IPS-18a (cell line): ENCODE measurements at regions not wholly inside any gene's neighbourhood (a gene's known extent, or its start where the extent isn't known, plus 50 kb on each side); places are given as distances from the start of the nearest gene placed in this dataset.

Experiments used
- H3K27ac ChIP-seq: one replicate; pipeline ENCODE4 v1.5.1; 2013; ENCODE audit warnings: low read length
- H3K27me3 ChIP-seq: one replicate; pipeline ENCODE4 v1.6.1; 2013; ENCODE audit warnings: mild to moderate bottlenecking, low read length; ENCODE audit not compliant: control insufficient read depth, insufficient read depth
- H3K36me3 ChIP-seq: one replicate; pipeline ENCODE4 v1.6.1; 2013; ENCODE audit warnings: low read depth, low read length; ENCODE audit not compliant: control insufficient read depth
- H3K4me1 ChIP-seq: one replicate; pipeline ENCODE4 v1.6.1; 2013; ENCODE audit warnings: low read depth, low read length; ENCODE audit not compliant: control insufficient read depth
- H3K4me3 ChIP-seq: one replicate; pipeline ENCODE4 v1.5.1; 2013; ENCODE audit warnings: low read length
- H3K9ac ChIP-seq: one replicate; pipeline ENCODE4 v1.6.1; 2013; ENCODE audit warnings: mild to moderate bottlenecking, low read length, moderate library complexity
- H3K9me3 ChIP-seq: one replicate; pipeline ENCODE4 v1.6.1; 2013; ENCODE audit warnings: low read depth, low read length; ENCODE audit not compliant: control insufficient read depth

GRCh38 chr11:70486731-70487130 lies 88.4 kb downstream of the CTTN start:
- H3K4me1 ChIP-seq, result no peaks in the 10 kb centered on the region
- no peaks in the 10 kb centered on the region for H3K9me3 ChIP-seq
- H3K36me3 ChIP-seq, result peaks cover 6% of the 10 kb centered on the region
- H3K9ac ChIP-seq, result no peak overlapping the region
- H3K27me3 ChIP-seq, result no peaks in the 10 kb centered on the region
- H3K27ac ChIP-seq, result no peak overlapping the region
- no peak overlapping the region for H3K4me3 ChIP-seq

- Histone ChIP-seq H3K27ac (no peak overlapping the region), H3K36me3 (peaks cover 6% of the 10 kb centered on the region), H3K27me3 (no peaks in the 10 kb centered on the region), H3K4me1 (no peaks in the 10 kb centered on the region), H3K9me3 (no peaks in the 10 kb centered on the region), H3K4me3 (no peak overlapping the region), H3K9ac (no peak overlapping the region)
Measured at GRCh38 chr11:70487160-70487559, 88.8 kb downstream of the CTTN start.

- Histone ChIP-seq H3K27ac (no peak overlapping the region), H3K9ac (no peak overlapping the region), H3K4me1 (no peaks in the 10 kb centered on the region), H3K27me3 (no peaks in the 10 kb centered on the region), H3K4me3 (no peak overlapping the region), H3K9me3 (no peaks in the 10 kb centered on the region), H3K36me3 (peaks cover 6% of the 10 kb centered on the region)
Measured at GRCh38 chr11:70487756-70488155, 89.4 kb downstream of the CTTN start.

GRCh38 chr11:70488171-70488703 lies 89.9 kb downstream of the CTTN start:
- no peaks in the 10 kb centered on the region for H3K4me1 ChIP-seq
- no peaks in the 10 kb centered on the region for H3K27me3 ChIP-seq
- no peak overlapping the region for H3K9ac ChIP-seq
- no peak overlapping the region for H3K27ac ChIP-seq
- H3K36me3 ChIP-seq, result peaks cover 6% of the 10 kb centered on the region
- H3K9me3 ChIP-seq, result no peaks in the 10 kb centered on the region
- H3K4me3 ChIP-seq, result no peak overlapping the region

GRCh38 chr11:70489276-70489675 lies 90.9 kb downstream of the CTTN start:
- H3K9me3 ChIP-seq, result no peaks in the 10 kb centered on the region
- H3K27me3 ChIP-seq, result no peaks in the 10 kb centered on the region
- no peak overlapping the region for H3K4me3 ChIP-seq
- H3K27ac ChIP-seq, result no peak overlapping the region
- H3K4me1 ChIP-seq, result no peaks in the 10 kb centered on the region
- H3K9ac ChIP-seq, result no peak overlapping the region
- H3K36me3 ChIP-seq, result peaks cover 6% of the 10 kb centered on the region

GRCh38 chr11:70490208-70490607 lies 91.9 kb downstream of the CTTN start:
- H3K27ac ChIP-seq, result no peak overlapping the region
- peaks cover under 1% of the 10 kb centered on the region for H3K36me3 ChIP-seq
- H3K4me3 ChIP-seq, result no peak overlapping the region
- no peak overlapping the region for H3K9ac ChIP-seq
- no peaks in the 10 kb centered on the region for H3K27me3 ChIP-seq
- no peaks in the 10 kb centered on the region for H3K4me1 ChIP-seq
- H3K9me3 ChIP-seq, result no peaks in the 10 kb centered on the region

- H3K9me3 ChIP-seq, result no peaks in the 10 kb centered on the region
- H3K36me3 ChIP-seq, result no peaks in the 10 kb centered on the region
- H3K9ac ChIP-seq, result no peak overlapping the region
- H3K27ac ChIP-seq, result no peak overlapping the region
- no peaks in the 10 kb centered on the region for H3K4me1 ChIP-seq
- no peak overlapping the region for H3K4me3 ChIP-seq
- H3K27me3 ChIP-seq, result no peaks in the 10 kb centered on the region
Measured at GRCh38 chr11:70490723-70491558, 92.6 kb downstream of the CTTN start.

GRCh38 chr11:70491696-70492472 lies 93.6 kb downstream of the CTTN start:
- Histone ChIP-seq H3K36me3 (no peaks in the 10 kb centered on the region), H3K9me3 (no peaks in the 10 kb centered on the region), H3K27ac (no peak overlapping the region), H3K9ac (no peak overlapping the region), H3K4me3 (no peak overlapping the region), H3K4me1 (no peaks in the 10 kb centered on the region), H3K27me3 (no peaks in the 10 kb centered on the region)

- no peaks in the 10 kb centered on the region for H3K27me3 ChIP-seq
Measured at GRCh38 chr11:70493089-70493474, 94.8 kb downstream of the CTTN start.

GRCh38 chr11:70493891-70494290 lies 95.6 kb downstream of the CTTN start:
- Histone ChIP-seq H3K9me3 (no peaks in the 10 kb centered on the region), H3K27me3 (no peaks in the 10 kb centered on the region), H3K36me3 (no peaks in the 10 kb centered on the region), H3K27ac (no peak overlapping the region), H3K4me1 (no peaks in the 10 kb centered on the region), H3K4me3 (no peak overlapping the region), H3K9ac (no peak overlapping the region)

More at GRCh38 chr11:70493089-70493474, 94.8 kb downstream of the CTTN start:
- Histone ChIP-seq H3K4me1 (no peaks in the 10 kb centered on the region), H3K9me3 (no peaks in the 10 kb centered on the region), H3K36me3 (no peaks in the 10 kb centered on the region), H3K27ac (no peak overlapping the region), H3K9ac (no peak overlapping the region), H3K4me3 (no peak overlapping the region)

GRCh38 chr11:70494559-70495350 lies 96.4 kb downstream of the CTTN start:
- Histone ChIP-seq H3K9me3 (no peaks in the 10 kb centered on the region), H3K4me3 (no peak overlapping the region), H3K9ac (no peak overlapping the region), H3K36me3 (no peaks in the 10 kb centered on the region), H3K4me1 (no peaks in the 10 kb centered on the region), H3K27ac (no peak overlapping the region), H3K27me3 (no peaks in the 10 kb centered on the region)
